NCI-H146 (cell line): ENCODE measurements at regions not wholly inside any gene's neighbourhood (a gene's known extent, or its start where the extent isn't known, plus 50 kb on each side); places are given as distances from the start of the nearest gene placed in this dataset.
A peak's percentile ranks its signal among the peaks of the same experiment; 100 is the strongest.

Source experiments
- DNase-seq: peaks from one replicate; lab custom pipeline; 2025; lab: John Stamatoyannopoulos, UW

DNA sequence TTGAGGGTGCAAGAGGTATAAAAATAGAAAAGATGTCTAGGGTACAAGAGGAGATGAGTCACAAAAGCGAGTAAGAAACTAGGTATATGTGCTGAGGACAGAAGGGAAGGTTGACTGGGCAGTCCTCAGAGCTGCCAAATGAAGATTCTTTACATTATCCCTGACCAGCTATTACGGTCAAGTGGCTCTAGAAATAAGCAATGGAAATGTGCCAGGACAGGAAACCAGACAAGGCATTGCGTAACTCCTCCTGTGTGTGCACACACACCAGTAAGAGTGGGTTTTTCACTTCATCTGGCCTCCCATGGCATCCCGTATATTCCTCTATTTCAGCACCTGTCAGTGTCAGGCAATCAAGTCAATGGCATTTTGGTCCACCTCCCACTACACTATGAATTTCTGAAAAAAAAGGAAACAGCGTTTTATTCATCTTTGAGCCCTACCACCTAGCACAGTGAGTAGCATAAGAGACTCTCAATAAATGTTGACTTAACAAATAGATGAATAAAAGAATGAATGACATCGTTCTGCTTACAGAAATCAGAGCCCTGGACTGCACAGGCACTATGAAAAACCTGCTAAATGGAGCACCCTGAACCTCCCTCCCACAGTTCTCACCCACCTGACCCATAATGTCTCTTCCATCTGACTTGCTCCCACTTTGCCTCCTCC is 62.6 kb upstream of the KLF3 start:
- DNase-seq, result no peak

DNA sequence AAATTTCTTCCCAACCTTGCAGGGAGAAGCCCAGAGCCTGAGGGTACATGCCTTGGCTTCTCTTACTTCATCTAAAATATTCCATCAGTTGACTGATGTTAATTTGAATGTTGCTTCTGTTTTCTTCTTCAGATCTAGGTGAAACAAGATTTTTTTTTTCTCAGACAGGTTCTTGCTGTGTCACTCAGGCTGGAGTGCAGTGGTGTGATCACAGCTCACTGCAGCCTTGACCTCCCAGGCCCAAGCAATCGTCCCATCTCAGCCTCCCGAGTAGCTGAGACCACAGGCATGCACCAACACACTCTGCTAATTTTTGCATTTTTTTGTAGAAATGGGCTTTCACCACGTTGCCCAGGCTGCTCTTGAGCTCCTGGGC is 62.1 kb upstream of the KLF3 start:
- no peak for DNase-seq

DNA sequence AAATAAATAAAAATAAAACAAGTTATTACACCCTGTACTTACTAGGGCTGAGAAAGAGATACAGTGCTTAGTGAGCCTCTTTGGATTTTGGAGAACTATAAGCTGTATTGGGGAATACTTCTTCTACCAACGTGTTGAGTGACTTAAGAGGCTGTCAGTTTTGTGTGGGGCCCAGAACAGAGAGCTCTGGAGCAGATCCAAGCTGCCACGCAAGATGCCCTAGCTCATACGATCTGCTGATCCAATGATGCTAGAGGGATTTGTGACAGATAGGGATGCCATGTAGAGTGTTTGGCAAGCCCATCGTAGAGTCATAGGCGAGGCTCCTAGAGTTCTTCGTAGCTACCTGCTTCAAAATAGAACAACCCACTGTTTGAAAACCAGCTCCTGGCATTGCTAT is 60.3 kb upstream of the KLF3 start:
- DNase-seq, result no peak

- DNase-seq, result no peak
Observed at GRCh38 chr4:38605181-38605752, 58.7 kb upstream of the KLF3 start.

GRCh38 chr4:38605753-38606586 is 58.0 kb upstream of the KLF3 start:
- DNase-seq, result no peak

DNA sequence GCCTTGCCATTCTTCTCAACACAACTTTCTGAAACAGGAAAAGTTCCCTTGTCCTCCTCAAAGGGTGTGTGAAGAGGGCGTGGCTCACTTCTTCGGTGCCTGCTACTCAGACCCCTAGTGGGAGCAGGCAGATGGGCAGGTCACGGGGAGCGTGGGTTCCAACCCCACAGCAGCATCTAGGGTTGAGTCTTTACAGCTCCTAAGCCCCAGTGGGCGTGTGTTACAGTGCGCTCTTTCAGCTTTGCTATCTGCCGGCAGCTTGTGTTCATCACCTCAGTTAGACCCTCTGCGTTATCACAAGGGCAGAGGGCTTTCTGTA is 57.5 kb upstream of the KLF3 start:
- no peak for DNase-seq

DNA sequence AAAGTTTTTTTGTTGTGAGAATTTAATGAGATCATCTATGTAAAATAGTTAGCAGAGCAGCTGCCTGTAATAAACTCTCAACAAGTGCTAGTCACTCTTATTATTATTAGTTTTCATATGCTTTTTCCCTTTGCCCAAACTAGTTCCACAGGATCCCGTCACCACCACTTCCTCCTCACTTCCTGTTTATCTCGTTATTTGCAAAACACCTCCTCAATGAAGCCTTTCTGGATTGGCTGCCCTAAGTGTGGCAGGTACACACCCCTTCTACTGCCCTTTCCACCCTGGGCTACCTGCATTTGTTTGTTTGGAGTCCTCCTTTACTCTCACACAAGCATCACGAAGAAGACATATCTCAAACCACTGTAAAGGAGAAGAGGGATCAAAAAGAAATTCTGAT is 54.4 kb upstream of the KLF3 start:
- DNase-seq, result no peak

DNA sequence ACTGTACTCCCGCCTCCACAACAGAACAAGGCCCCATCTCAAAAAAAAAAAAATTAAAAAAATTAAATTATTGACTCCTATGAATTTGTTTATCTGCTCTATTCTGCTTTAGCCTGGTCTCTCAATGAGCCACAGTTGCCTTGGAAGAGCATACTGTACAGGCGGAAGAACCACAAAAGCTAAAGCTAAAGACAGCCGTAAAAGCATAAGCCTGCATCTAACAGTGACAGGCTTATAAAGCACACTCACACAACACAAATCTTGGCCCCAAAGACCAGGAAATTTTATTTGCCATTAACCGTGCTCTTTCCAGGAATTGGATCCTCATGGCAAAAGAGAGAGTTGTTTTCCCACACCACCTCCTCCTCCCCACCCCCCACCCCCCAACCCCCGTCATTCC is 53.5 kb upstream of the KLF3 start:
- no peak for DNase-seq

- no peak for DNase-seq
Observed at GRCh38 chr4:38610966-38611431, 53.0 kb upstream of the KLF3 start.

DNA sequence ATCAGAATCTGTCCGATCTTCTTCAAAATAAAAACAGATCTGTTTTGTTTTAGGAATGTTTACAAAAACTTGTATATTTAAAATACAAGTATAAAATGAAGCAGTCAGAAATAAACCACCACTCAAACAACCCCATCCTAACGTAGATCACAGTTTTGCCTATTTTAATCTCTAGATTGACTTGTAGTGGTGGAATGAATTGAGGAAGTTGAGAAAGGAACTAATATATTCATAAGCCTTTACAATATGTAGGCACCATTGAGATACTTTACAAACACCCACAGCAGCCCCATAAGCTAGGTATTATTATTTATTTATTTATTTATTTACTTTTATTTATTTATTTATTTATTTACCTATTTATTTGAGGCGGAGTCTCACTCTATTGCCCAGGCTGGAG is 52.3 kb upstream of the KLF3 start:
- no peak for DNase-seq

DNA sequence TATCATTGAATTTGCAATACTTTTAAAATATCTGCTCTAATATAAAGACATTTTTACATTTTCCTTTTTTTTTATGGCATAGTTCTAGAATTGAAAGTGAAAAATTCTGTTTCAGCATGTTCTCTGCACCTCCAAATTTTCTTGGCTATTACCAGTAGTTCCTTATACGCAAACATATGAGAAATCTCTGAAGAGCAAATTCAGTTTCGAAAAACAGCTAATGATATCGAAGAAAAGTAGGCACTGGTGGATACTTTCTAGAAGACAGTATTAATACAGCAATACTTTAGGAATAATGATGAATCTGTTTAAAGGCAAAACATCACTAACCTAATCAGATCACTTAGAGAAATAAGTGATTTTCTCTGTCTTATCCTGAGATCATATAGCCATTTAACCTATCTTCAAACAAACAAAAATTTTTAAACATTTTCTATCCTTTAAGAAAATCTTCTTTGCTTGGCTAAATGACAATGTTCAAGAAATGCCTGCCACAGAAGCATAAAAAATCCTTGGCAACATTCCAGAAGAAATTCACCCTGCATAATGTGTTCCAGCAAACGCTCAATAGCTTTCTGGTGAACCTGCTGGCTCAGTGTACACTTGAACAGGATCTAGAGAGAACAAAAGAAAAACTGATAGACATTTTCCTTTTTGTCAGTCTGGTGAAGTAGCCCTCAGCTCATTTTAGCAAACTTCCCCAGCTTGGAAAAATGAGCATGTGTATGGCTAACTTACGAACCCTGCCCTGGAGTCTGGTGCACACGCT is 51.2 kb upstream of the KLF3 start:
- peak; percentile 6 for DNase-seq
